ENCODE measurements at regions not wholly inside any gene's neighbourhood (a gene's known extent, or its start where the extent isn't known, plus 50 kb on each side); places are given as distances from the start of the nearest gene placed in this dataset.

DNA sequence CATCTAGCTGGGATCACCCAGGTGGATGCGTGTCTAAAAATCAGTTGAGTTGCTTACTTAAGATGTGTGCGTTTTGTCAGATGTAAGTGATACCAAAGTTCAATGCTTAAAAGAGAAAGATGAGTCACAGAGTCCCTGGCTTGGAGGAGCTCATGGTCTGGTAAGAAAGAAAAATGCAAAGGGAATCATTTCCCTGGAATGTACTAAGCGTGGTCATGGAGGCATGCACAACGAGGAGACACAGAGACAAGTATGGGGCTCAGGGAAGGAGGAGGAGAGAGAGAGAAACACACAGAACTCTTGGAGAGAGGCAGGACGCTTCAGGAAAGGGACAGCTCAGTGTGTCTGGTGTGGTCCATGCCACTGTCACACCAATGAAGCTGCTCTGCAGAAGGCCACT, 186.9 kb upstream of the GMDS start:
- TF ChIP-seq, protein P1, sequence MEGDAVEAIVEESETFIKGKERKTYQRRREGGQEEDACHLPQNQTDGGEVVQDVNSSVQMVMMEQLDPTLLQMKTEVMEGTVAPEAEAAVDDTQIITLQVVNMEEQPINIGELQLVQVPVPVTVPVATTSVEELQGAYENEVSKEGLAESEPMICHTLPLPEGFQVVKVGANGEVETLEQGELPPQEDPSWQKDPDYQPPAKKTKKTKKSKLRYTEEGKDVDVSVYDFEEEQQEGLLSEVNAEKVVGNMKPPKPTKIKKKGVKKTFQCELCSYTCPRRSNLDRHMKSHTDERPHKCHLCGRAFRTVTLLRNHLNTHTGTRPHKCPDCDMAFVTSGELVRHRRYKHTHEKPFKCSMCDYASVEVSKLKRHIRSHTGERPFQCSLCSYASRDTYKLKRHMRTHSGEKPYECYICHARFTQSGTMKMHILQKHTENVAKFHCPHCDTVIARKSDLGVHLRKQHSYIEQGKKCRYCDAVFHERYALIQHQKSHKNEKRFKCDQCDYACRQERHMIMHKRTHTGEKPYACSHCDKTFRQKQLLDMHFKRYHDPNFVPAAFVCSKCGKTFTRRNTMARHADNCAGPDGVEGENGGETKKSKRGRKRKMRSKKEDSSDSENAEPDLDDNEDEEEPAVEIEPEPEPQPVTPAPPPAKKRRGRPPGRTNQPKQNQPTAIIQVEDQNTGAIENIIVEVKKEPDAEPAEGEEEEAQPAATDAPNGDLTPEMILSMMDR (IDR thresholded peaks at IDR 0.05), result no peak
- no peak for TF ChIP-seq POLR2AphosphoS5 (IDR thresholded peaks at IDR 0.05)
- no peak for TF ChIP-seq POLR2A (IDR thresholded peaks at IDR 0.05)

All from gastroesophageal sphincter (tissue), 3 donors.